Brain microvascular endothelial cell (primary cell): ENCODE measurements at regions not wholly inside any gene's neighbourhood (a gene's known extent, or its start where the extent isn't known, plus 50 kb on each side); places are given as distances from the start of the nearest gene placed in this dataset.
"Not testable (repeated sequence)": the region's sequence is repeated elsewhere in the genome, so short reads cannot be mapped to it uniquely, and the experiment has no call there.

ENCODE experiments used
- DNase-seq: peaks from one replicate; pipeline ENCODE4 v3.0.0-alpha.2; 2020
- H3K27ac ChIP-seq: fragments of 250-450 bp; sonication (Bioruptor Pico); 2 replicates; pipeline ENCODE4 v1.5.1; 2020; ENCODE audit warnings: mild to moderate bottlenecking, moderate library complexity
- H3K27me3 ChIP-seq: fragments of 250-450 bp; sonication (Bioruptor Pico); replicated peaks from 2 replicates; pipeline ENCODE4 v1.5.1; 2020; ENCODE audit warnings: mild to moderate bottlenecking
- H3K36me3 ChIP-seq: fragments of 250-450 bp; sonication (Bioruptor Pico); replicated peaks from 2 replicates; pipeline ENCODE4 v1.5.1; 2020; ENCODE audit warnings: mild to moderate bottlenecking
- H3K4me3 ChIP-seq: 2 replicates; pipeline ENCODE4 v1.5.1; 2011; ENCODE audit warnings: low read depth, mild to moderate bottlenecking, control low read depth, low read length, moderate library complexity
- in situ Hi-C: cut with HindIII; loops from 2 replicates; pipeline ENCODE4 v1.10.0; 2017; ENCODE audit warnings: low sequenced_read_pairs, low pct_ligation_motif_present
- TF ChIP-seq, protein P1 (sequence below): IDR thresholded peaks from 2 replicates; pipeline ENCODE4 v1.5.1; 2011; ENCODE audit warnings: low read depth, mild to moderate bottlenecking, moderate library complexity, low read length, control low read depth, inconsistent platforms; ENCODE audit errors: missing control alignments

DNA sequence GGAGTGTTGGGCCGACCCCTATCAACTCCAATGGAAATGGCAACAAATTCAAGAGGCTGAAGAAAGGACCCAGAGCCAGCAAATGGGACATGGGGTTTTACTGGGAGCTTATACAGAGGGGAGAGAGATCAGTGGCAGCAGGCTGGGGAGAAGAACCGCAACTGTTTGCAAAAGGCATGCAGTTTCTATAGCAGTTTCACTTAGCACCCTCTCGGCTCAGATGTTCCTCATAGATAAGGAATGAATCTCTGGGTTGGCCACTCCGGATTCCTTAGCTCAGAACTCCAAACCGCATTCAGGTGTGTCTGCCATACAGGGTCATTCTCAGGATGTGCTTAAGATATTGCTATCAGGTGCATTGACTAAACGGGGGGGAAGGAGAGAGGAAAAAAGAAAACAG is 71.1 kb upstream of the RPL38 start:
- no peak overlapping the region for H3K27ac ChIP-seq
- no peak overlapping the region for H3K4me3 ChIP-seq
- in situ Hi-C loops, result no loop called here
- DNase-seq, result no peak
- TF ChIP-seq, protein P1, sequence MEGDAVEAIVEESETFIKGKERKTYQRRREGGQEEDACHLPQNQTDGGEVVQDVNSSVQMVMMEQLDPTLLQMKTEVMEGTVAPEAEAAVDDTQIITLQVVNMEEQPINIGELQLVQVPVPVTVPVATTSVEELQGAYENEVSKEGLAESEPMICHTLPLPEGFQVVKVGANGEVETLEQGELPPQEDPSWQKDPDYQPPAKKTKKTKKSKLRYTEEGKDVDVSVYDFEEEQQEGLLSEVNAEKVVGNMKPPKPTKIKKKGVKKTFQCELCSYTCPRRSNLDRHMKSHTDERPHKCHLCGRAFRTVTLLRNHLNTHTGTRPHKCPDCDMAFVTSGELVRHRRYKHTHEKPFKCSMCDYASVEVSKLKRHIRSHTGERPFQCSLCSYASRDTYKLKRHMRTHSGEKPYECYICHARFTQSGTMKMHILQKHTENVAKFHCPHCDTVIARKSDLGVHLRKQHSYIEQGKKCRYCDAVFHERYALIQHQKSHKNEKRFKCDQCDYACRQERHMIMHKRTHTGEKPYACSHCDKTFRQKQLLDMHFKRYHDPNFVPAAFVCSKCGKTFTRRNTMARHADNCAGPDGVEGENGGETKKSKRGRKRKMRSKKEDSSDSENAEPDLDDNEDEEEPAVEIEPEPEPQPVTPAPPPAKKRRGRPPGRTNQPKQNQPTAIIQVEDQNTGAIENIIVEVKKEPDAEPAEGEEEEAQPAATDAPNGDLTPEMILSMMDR, result no peak
- H3K36me3 ChIP-seq, result no peaks in the 10 kb centered on the region
- H3K27me3 ChIP-seq, result no peaks in the 10 kb centered on the region

DNA sequence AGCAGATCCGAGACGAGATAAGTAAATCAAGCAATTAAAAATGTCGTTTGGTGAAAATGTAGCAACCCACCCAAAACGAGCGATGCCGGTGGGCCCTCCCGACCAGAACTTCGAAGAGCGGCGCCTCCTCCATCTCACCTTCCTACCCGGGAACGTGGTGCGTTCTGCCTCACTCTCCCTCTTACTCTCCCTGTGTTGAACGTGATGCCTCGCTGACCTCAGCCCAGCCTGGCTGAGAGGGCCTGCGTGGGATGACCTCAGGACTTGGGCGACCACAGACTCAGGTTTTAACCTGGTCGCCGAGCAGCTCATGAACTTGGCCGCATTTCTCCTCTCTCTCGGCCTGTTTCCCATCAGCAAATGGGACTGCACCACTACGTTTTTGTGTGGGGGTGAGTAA is 69.7 kb upstream of the RPL38 start:
- H3K36me3 ChIP-seq, result no peaks in the 10 kb centered on the region
- TF ChIP-seq, protein P1, result no peak
- in situ Hi-C loops, result no loop called here
- no peak overlapping the region for H3K4me3 ChIP-seq
- DNase-seq, result no peak
- H3K27ac ChIP-seq, result no peak overlapping the region
- no peaks in the 10 kb centered on the region for H3K27me3 ChIP-seq

DNA sequence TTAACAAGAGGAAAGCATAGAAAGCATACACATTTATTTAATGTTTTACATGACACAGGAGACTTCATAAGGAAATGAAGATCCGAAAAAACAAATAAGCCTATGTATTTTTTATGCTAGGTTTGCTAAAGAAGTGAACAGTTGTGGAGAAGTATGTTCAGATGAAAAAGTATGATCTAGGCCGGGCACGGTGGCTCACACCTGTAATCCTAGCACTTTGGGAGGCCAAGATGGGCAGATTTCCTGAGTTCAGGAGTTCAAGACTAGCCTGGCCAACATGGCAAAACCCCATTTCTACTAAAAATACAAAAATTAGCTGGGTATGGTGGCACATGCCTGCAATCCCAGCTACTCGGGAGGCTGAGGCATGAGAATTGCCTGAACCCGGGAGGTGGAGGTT is 69.2 kb upstream of the RPL38 start:
- H3K27ac ChIP-seq, DNase-seq, H3K27me3 ChIP-seq, H3K36me3 ChIP-seq, in situ Hi-C loops, H3K4me3 ChIP-seq: not testable (repeated sequence)

DNA sequence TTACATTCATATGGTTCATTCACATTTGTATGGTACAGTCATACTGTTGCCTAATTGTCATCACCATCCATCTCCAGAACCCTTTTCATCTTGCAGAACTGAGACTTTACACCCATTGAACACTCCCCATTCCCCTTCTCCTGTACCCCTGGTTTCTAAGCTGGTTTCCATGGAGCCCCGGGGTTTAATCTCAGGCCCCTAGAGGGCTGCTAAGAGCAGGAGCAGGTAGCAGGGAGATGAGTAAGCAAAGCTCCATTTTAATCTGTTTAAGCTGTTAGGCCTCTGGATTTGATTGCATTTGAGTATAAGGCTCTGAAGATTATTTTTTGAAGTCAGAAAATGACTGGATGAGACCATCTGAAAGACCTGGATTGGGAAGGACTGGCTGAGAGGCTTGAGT is 68.5 kb upstream of the RPL38 start:
- TF ChIP-seq, protein P1, result no peak
- in situ Hi-C loops, result no loop called here
- H3K27me3 ChIP-seq, result no peaks in the 10 kb centered on the region
- no peak overlapping the region for H3K4me3 ChIP-seq
- no peak overlapping the region for H3K27ac ChIP-seq
- H3K36me3 ChIP-seq, result no peaks in the 10 kb centered on the region
- DNase-seq, result no peak

DNA sequence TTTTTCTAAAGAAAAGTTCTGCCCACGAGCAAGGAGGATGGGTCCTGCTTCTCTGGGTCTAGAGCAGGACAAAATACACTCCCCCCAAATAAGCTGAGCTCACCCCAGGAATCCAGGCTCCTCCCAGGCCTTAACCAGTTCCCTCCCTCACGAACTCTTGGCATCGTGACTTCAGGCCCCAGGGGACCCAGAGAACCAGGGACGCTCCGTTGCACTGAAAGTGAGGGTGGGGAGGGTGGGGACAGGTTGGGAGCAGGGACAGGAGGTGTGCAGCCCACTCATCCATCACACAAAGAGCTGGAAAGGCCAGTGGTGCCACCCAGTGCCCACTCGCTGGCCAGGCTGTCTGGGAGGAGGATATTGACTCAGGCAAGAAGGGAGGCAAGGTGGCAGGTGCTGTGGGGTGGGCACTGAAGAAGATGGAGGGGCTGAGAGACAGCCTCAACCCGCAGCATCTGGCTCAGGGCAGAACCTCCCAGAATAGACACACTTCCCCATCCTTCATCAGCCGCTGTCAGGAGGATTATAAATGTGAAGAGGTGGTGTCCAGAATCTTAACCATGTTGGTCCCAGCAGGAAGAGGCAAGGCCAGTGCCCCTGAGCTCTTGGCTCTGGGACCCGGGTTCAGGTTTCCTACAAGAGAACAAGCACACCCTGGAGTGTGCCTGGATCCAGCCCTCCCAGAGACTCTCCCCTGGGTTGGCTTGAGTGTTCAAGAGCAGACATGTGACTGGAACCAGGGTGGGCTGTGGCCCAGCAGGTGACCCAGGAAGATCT is 67.9 kb upstream of the RPL38 start:
- no peaks in the 10 kb centered on the region for H3K27me3 ChIP-seq
- TF ChIP-seq, protein P1, result no peak
- in situ Hi-C loops, result no loop called here
- no peak overlapping the region for H3K27ac ChIP-seq
- H3K4me3 ChIP-seq, result no peak overlapping the region
- DNase-seq, result no peak
- H3K36me3 ChIP-seq, result no peaks in the 10 kb centered on the region

DNA sequence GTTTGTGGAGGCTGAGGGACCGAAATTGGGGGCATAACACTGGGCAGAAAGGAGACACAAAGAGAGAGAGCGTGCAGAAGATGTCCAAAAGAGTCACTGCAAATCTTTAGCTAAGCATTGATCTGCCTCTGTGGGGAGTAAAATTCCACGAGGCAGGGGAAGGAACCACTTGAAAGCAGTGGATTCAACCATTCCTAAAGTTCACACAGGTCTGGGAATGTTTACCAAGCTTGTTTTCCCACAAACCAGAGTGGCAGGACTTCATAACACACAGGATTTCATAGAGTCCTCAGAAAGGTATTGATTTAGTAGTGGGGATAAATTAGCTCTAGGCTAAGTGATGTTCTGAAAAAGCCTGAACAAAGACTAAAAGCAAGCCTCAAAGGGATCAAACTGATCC is 66.1 kb upstream of the RPL38 start:
- Histone ChIP-seq H3K4me3 (no peak overlapping the region), H3K27ac (no peak overlapping the region), H3K27me3 (no peaks in the 10 kb centered on the region), H3K36me3 (no peaks in the 10 kb centered on the region)
- TF ChIP-seq, protein P1, result no peak
- no peak for DNase-seq
- in situ Hi-C loops, result no loop called here
